Fibroblast of villous mesenchyme (primary cell): ENCODE measurements at regions not wholly inside any gene's neighbourhood (a gene's known extent, or its start where the extent isn't known, plus 50 kb on each side); places are given as distances from the start of the nearest gene placed in this dataset.

Source experiments
- DNase-seq: peaks from one replicate; pipeline ENCODE4 v3.0.0-alpha.2; 2010; ENCODE audit warnings: low read depth
- H3K4me3 ChIP-seq: 2 replicates; pipeline ENCODE4 v1.5.1; 2011; ENCODE audit warnings: low read depth, mild to moderate bottlenecking, low read length
- TF ChIP-seq, protein P1 (sequence below): IDR thresholded peaks from 2 replicates; pipeline ENCODE4 v1.5.1; 2012; ENCODE audit warnings: low read depth, mild to moderate bottlenecking, low read length; ENCODE audit not compliant: insufficient read depth

DNA sequence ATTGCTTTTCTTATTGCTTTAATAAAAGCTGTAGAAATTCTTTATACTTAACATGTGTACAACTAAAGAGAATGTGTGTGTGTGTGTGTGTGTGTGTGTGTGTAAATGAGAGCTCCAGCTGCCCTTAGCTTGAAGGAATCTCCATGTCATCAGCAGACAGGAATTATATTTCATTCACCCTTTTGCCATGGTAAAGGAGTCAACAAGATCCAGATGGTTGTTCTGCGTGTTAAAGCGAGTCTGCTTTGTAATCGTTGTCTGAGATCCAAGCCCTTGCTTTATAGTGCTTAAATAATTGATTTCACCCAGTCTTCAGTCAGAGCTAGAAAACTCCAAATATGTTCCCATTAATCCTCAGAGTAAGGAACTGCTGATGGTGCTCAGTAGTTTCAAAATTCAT, 285.5 kb downstream of the PDGFC start:
- no peak overlapping the region for H3K4me3 ChIP-seq
- DNase-seq = peak; percentile 82
- TF ChIP-seq, protein P1, sequence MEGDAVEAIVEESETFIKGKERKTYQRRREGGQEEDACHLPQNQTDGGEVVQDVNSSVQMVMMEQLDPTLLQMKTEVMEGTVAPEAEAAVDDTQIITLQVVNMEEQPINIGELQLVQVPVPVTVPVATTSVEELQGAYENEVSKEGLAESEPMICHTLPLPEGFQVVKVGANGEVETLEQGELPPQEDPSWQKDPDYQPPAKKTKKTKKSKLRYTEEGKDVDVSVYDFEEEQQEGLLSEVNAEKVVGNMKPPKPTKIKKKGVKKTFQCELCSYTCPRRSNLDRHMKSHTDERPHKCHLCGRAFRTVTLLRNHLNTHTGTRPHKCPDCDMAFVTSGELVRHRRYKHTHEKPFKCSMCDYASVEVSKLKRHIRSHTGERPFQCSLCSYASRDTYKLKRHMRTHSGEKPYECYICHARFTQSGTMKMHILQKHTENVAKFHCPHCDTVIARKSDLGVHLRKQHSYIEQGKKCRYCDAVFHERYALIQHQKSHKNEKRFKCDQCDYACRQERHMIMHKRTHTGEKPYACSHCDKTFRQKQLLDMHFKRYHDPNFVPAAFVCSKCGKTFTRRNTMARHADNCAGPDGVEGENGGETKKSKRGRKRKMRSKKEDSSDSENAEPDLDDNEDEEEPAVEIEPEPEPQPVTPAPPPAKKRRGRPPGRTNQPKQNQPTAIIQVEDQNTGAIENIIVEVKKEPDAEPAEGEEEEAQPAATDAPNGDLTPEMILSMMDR = no peak

GRCh38 chr4:156685308-156685707, 286.3 kb downstream of the PDGFC start:
- H3K4me3 ChIP-seq = no peak overlapping the region
- TF ChIP-seq, protein P1 = no peak
- DNase-seq = no peak

- TF ChIP-seq, protein P1 = no peak
- no peak overlapping the region for H3K4me3 ChIP-seq
- no peak for DNase-seq
These were observed 293.9 kb downstream of the PDGFC start for GRCh38 chr4:156677656-156678055.

- TF ChIP-seq, protein P1 = peak; percentile 57
- peak; percentile 58 for DNase-seq
- no peak overlapping the region for H3K4me3 ChIP-seq
These were observed 294.5 kb downstream of the PDGFC start for GRCh38 chr4:156677131-156677531.

DNA sequence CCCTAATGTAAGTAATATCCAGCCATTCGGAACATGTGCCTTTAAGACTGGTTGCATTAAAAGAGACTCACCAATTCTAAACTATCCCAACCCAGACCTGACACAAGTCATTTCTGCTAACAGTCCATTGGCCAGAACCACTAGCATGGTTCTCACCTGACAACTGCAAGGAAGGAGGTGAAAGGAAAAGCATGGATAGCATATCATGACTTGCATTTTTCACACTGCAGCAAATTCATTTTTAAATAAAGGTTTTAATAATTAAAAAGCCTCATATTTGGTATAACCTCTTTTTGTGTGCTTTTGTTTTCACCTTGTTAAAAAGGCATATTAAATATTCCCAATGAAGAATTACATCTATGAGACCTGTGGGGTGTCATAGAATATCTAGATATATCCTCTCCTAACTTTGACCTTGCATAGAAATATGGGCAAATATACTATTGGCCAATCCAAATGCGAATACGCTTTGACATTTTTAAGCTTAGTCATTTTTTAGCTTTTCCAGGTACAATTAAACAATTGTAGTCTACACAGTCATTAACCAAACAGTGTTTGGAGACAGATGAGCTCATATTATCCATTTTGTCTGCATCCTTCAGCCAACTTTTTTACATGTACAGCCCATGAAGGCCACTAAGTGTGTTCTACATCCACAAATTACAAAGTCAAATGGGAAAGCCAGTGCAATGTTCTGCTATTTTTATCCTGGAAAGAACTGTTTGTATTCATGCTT, 295.3 kb downstream of the PDGFC start:
- TF ChIP-seq, protein P1 = no peak
- no peak overlapping the region for H3K4me3 ChIP-seq
- DNase-seq = no peak

GRCh38 chr4:156673483-156673882, 298.1 kb downstream of the PDGFC start:
- DNase-seq = peak; percentile 37
- H3K4me3 ChIP-seq = no peak overlapping the region
- TF ChIP-seq, protein P1 = no peak
